ENCODE measurements at regions not wholly inside any gene's neighbourhood (a gene's known extent, or its start where the extent isn't known, plus 50 kb on each side); places are given as distances from the start of the nearest gene placed in this dataset.

GRCh38 chr22:49094151-49094550 lies 733.5 kb downstream of the BRD1 start:
- no peak for DNase-seq

DNA sequence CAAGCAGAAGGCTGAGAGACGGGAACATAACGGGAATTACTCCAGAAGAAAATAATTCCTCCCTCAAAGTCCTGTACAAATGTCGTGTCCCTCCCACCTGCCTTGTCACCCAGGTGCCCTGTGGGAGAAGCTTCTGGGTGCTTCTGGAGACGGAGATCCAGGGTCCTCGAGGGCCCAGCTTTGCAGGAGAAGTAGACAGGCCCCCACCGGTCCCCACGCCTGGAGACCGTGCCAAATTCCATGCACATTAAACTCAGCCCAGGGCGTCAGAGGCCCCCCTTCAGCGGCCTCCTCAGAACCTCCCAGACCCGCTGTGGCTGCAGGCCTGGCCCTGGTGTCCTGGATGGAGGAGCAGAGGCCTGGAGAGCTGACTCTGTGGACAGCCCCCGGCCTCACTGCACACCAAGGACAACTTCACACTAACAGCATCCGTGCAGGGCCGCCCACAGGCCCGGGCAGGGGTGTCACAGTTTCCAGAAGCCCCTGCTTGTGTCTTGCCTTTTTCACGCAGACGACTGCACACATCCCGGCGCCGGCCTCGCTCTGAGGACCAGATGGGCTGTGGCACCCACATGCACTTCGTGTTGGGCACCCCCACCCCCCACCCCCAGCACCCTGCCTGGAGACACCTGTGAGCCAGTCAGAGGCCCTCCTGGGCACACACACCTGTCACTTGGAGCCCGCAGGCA lies 734.3 kb downstream of the BRD1 start:
- no peak for DNase-seq

- DNase-seq: no peak
These were observed 735.0 kb downstream of the BRD1 start for GRCh38 chr22:49092716-49093115.

DNA sequence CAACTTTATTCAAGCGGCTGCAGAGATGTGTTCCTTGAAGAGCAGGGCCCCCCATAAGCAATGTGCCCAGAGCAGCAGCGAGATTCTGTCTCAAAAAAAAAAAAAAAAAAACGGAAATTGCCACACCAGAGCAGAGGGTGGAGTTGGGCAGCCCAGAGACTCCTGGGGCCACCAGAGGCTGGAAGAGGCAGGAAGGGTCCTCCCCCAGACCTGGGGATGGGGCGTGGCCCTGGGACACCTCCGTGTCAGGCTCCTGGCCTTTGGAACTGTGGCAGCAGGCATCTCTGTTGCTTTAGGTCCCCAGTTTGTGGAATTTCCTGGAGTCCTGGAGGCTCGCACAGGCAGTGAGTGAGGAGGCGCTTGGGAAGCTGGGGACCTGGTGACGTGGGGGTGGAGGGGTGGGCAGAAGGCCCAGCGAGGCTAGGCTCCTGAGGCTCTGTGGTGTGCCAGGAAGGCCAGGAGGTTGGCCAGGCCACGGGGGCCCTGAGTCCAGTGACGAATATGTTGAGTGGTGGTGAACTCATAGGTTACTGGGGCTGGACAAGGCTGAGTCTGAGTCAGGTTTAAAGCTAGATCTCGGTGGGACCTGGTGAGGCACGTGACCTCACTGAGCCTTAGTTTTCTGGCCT lies 735.6 kb downstream of the BRD1 start:
- DNase-seq: no peak

- no peak for DNase-seq
These were observed 736.2 kb downstream of the BRD1 start for GRCh38 chr22:49091451-49091850.

- no peak for DNase-seq
These were observed 736.9 kb downstream of the BRD1 start for GRCh38 chr22:49090853-49091135.

DNA sequence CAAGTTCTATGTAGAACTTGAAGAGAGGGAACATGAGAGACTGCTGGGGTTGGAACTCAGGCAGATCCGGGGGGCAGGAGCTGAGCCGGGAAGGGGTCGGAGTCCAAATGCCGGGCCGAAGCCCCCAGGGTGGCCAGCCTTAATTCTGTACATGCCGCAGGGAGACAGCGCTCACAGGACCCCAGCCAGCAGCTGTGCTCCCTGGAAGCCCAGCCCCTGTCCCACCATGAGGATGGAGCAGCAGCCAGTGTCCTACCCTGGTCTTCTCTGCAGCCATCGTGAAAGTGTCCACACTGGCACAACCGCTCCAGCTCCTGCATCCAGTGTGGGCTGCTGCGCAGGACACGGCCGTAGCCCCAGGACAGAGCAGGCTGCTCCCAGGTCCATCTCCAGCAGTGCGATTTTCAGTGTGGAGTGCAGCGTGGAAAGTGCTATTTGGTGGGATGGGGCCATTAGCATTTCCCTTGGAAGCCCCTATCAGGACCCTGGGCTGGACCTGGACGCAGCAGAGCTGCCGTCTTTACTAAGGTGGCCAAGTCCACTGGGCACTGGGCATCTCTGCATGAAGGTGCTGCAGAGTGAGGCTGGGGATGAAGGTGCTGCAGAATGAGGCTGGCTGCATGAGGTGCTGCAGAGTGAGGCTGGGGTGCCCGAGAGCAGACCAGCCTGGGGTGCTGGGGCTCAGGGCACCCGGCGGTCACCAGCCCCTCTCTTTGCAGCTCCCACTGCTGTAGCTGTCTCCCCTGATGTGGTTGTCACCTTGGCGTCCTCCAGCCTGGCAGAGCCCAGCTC lies 737.4 kb downstream of the BRD1 start:
- no peak for DNase-seq

- DNase-seq: no peak
These were observed 738.6 kb downstream of the BRD1 start for GRCh38 chr22:49088801-49089791.

DNA sequence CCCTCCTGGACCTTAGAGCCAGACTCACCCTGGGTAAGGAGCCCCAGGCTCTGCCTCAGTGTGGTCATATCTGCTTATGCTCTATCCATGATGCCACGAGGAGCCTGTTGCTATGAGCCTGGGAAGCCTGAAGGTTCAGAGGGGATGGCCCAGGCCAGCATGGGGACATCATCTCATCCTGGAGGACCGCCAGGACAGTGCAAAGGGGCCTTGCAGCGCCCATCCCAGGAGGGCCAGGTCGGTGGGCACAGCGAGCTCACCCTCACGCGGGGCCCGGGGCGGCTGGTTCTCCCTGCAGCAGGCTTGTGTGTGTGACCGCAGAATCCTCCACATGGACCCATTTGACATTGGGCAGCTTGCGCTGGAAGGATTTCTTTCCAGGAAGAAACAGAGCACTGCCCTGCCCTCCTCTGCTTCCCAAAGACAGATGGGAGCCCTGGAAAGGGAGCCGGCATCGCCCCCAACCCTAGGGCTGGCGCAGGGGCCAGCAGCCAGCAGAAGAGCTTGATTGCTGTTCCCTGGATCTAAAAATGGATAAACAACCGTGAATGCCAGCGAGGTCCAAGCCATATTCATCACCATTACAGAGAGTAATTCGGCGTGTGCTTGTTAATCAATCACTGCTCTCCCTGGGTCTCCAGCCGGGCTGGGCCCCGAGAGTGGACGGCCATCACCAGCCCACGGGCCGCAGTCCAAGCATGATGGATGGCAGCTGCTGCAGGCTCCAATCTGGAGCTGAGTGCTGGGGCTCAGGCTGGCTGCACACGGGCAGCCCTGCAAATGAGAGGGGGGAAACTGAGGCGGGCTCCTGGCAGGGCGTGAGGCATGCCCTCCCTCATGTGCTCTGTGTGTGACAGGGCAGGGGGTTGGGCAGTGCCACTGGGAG lies 739.7 kb downstream of the BRD1 start:
- DNase-seq: no peak

GRCh38 chr22:49087198-49087597 lies 740.5 kb downstream of the BRD1 start:
- DNase-seq: no peak

DNA sequence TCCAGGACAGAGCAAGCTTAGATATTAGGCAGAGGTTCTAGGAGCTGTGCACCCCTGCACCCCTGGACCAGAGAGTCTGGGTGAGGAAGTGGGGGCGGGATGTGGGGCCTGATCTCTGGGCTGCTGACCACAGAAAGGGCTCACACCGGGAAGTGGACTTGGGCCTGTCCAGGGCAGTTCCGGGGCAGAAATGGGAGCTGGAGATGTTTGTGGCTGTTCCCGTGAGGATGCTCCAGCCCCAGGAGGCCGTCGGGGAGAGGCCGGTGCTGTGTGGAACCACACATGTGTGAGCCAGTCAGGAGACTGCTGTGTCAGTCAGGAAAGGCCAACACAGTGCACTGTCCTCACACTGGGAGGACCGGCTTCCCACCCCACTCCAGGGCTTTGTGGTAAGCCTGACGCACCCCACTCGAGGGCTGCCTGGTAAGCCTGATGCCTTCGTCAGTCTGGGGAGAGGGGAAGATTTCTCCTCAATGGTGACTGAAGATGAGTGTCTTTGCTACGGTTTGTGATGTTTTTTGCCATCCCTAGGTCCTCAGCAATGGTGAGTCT lies 741.0 kb downstream of the BRD1 start:
- DNase-seq: no peak

- no peak for DNase-seq
These were observed 741.5 kb downstream of the BRD1 start for GRCh38 chr22:49086181-49086580.

DNA sequence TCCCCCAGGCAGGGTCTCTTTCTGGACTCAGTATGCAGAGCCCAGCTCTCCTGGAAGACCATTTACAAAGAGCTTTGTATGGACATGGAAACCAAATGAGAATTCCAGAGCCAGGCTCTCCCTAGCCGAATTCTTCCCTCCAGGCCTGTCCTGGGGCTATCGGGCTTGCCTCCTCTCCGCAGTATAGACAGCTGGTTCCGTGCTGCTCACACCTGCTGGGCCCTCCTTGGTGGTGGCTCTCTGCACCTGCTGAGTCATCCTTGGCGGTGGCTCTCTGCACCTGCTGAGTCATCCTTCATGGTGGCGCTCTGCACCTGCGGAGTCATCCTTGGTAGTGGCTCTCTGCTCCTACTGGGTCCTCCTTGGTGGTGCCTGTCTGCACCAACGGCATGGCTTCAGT lies 743.5 kb downstream of the BRD1 start:
- DNase-seq: no peak

GRCh38 chr22:49083607-49084006 lies 744.1 kb downstream of the BRD1 start:
- no peak for DNase-seq

GRCh38 chr22:49082451-49082850 lies 745.2 kb downstream of the BRD1 start:
- no peak for DNase-seq

GRCh38 chr22:49081926-49082325 lies 745.7 kb downstream of the BRD1 start:
- no peak for DNase-seq

DNA sequence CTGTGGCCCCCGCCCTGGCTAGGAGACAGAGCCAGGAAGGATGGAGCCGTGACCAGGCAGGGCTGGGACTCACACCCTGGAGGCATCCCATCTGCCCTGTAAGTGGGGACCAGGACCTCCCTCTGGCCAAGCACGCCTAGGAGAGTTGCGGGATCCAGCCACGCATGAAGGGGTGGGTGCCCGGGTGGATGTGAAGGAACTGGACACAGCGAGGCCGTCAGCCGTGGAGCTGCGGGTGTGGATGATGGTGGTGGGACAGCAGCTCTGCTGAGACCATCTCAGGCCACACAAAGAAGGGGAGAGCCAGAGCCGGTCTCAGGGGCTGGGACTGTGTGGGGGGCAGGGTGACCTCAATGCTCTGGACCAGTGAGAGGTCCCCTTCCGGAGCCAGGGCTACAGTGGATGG lies 746.4 kb downstream of the BRD1 start:
- no peak for DNase-seq

- DNase-seq: no peak
These were observed 747.0 kb downstream of the BRD1 start for GRCh38 chr22:49080631-49081030.

- no peak for DNase-seq
These were observed 747.8 kb downstream of the BRD1 start for GRCh38 chr22:49079743-49080500.

- no peak for DNase-seq
These were observed 748.5 kb downstream of the BRD1 start for GRCh38 chr22:49079027-49079725.

Data from amniotic stem cell (primary cell).